ENCODE measurements at regions not wholly inside any gene's neighbourhood (a gene's known extent, or its start where the extent isn't known, plus 50 kb on each side); places are given as distances from the start of the nearest gene placed in this dataset.
"Not testable (repeated sequence)": the region's sequence is repeated elsewhere in the genome, so short reads cannot be mapped to it uniquely, and the experiment has no call there.

- H3K4me3 ChIP-seq: no peak overlapping the region
- no peak for TF ChIP-seq CTCF (IDR thresholded peaks at IDR 0.05)
- no peak for DNase-seq (ENCODE audit: low spot score)
- H3K27ac ChIP-seq: no peak overlapping the region
Measured at GRCh38 chr5:110865400-110866094, 126.7 kb downstream of the SLC25A46 start.

- no peak for TF ChIP-seq CTCF (IDR thresholded peaks at IDR 0.05)
- Histone ChIP-seq H3K27ac (no peak overlapping the region), H3K4me3 (no peak overlapping the region)
- no peak for DNase-seq (ENCODE audit: low spot score)
Measured at GRCh38 chr5:110869927-110870326, 131.1 kb downstream of the SLC25A46 start.

- no peak overlapping the region for H3K4me3 ChIP-seq
- no peak for TF ChIP-seq CTCF (IDR thresholded peaks at IDR 0.05)
- DNase-seq (ENCODE audit: low spot score): no peak
- no peak overlapping the region for H3K27ac ChIP-seq
Measured at GRCh38 chr5:110872200-110872599, 133.4 kb downstream of the SLC25A46 start.

GRCh38 chr5:110872963-110873362, 134.2 kb downstream of the SLC25A46 start:
- TF ChIP-seq CTCF (IDR thresholded peaks at IDR 0.05): no peak
- no peak overlapping the region for H3K4me3 ChIP-seq
- no peak overlapping the region for H3K27ac ChIP-seq
- DNase-seq (ENCODE audit: low spot score): no peak

- no peak for DNase-seq (ENCODE audit: low spot score)
- no peak overlapping the region for H3K4me3 ChIP-seq
- no peak for TF ChIP-seq CTCF (IDR thresholded peaks at IDR 0.05)
- H3K27ac ChIP-seq: no peak overlapping the region
Measured at GRCh38 chr5:110873773-110874437, 135.1 kb downstream of the SLC25A46 start.

- H3K27ac ChIP-seq; DNase-seq (ENCODE audit: low spot score); H3K4me3 ChIP-seq: not testable (repeated sequence)
Measured at GRCh38 chr5:110875115-110875514, 136.3 kb downstream of the SLC25A46 start.

GRCh38 chr5:110878115-110878514, 139.3 kb downstream of the SLC25A46 start:
- no peak for DNase-seq (ENCODE audit: low spot score)
- Histone ChIP-seq H3K4me3 (no peak overlapping the region), H3K27ac (no peak overlapping the region)
- TF ChIP-seq CTCF (IDR thresholded peaks at IDR 0.05): no peak

Measured in coronary artery (tissue), 2 donors.